ENCODE measurements at regions not wholly inside any gene's neighbourhood (a gene's known extent, or its start where the extent isn't known, plus 50 kb on each side); places are given as distances from the start of the nearest gene placed in this dataset.

GRCh38 chrX:6904156-6904555, 243.4 kb upstream of the STS start:
- Histone ChIP-seq H3K9me3 (no peaks in the 10 kb centered on the region), H3K27me3 (no peaks in the 10 kb centered on the region), H3K4me3 (no peak overlapping the region), H3K27ac (no peak overlapping the region), H3K36me3 (no peaks in the 10 kb centered on the region), H3K4me1 (no peaks in the 10 kb centered on the region)
- no peak for TF ChIP-seq CTCF (IDR thresholded peaks at IDR 0.05)
- DNase-seq (ENCODE audit: low spot score): no peak

GRCh38 chrX:6898371-6898770, 249.1 kb upstream of the STS start:
- H3K4me3 ChIP-seq: no peak overlapping the region
- no peaks in the 10 kb centered on the region for H3K4me1 ChIP-seq
- no peaks in the 10 kb centered on the region for H3K9me3 ChIP-seq
- H3K27me3 ChIP-seq: no peaks in the 10 kb centered on the region
- H3K36me3 ChIP-seq: no peaks in the 10 kb centered on the region
- no peak for DNase-seq (ENCODE audit: low spot score)
- no peak overlapping the region for H3K27ac ChIP-seq
- no peak for TF ChIP-seq CTCF (IDR thresholded peaks at IDR 0.05)

GRCh38 chrX:6891404-6891803, 256.1 kb upstream of the STS start:
- H3K36me3 ChIP-seq: no peaks in the 10 kb centered on the region
- no peaks in the 10 kb centered on the region for H3K9me3 ChIP-seq
- no peak for TF ChIP-seq CTCF (IDR thresholded peaks at IDR 0.05)
- no peak for DNase-seq (ENCODE audit: low spot score)
- no peaks in the 10 kb centered on the region for H3K4me1 ChIP-seq
- H3K27me3 ChIP-seq: no peaks in the 10 kb centered on the region
- H3K27ac ChIP-seq: no peak overlapping the region
- H3K4me3 ChIP-seq: no peak overlapping the region

GRCh38 chrX:6890544-6891261, 256.8 kb upstream of the STS start:
- no peak for DNase-seq (ENCODE audit: low spot score)
- no peaks in the 10 kb centered on the region for H3K4me1 ChIP-seq
- no peaks in the 10 kb centered on the region for H3K27me3 ChIP-seq

GRCh38 chrX:6885909-6886308, 261.6 kb upstream of the STS start:
- Histone ChIP-seq H3K36me3 (no peaks in the 10 kb centered on the region), H3K27ac (no peak overlapping the region), H3K4me1 (no peaks in the 10 kb centered on the region), H3K4me3 (no peak overlapping the region), H3K27me3 (no peaks in the 10 kb centered on the region), H3K9me3 (no peaks in the 10 kb centered on the region)
- no peak for TF ChIP-seq CTCF (IDR thresholded peaks at IDR 0.05)
- no peak for DNase-seq (ENCODE audit: low spot score)

More at GRCh38 chrX:6890544-6891261, 256.8 kb upstream of the STS start:
- Histone ChIP-seq H3K36me3 (no peaks in the 10 kb centered on the region), H3K27ac (no peak overlapping the region), H3K9me3 (no peaks in the 10 kb centered on the region), H3K4me3 (no peak overlapping the region)
- TF ChIP-seq CTCF (IDR thresholded peaks at IDR 0.05): no peak

GRCh38 chrX:6885396-6885795, 262.1 kb upstream of the STS start:
- no peak for TF ChIP-seq CTCF (IDR thresholded peaks at IDR 0.05)
- Histone ChIP-seq H3K27me3 (no peaks in the 10 kb centered on the region), H3K9me3 (no peaks in the 10 kb centered on the region), H3K27ac (no peak overlapping the region), H3K4me3 (no peak overlapping the region), H3K36me3 (no peaks in the 10 kb centered on the region), H3K4me1 (no peaks in the 10 kb centered on the region)
- DNase-seq (ENCODE audit: low spot score): no peak

All from right atrium auricular region (tissue), 2 donors.